GM19463 (cell line): ENCODE measurements at regions not wholly inside any gene's neighbourhood (a gene's known extent, or its start where the extent isn't known, plus 50 kb on each side); places are given as distances from the start of the nearest gene placed in this dataset.
"Not testable (repeated sequence)": the region's sequence is repeated elsewhere in the genome, so short reads cannot be mapped to it uniquely, and the experiment has no call there.

Source experiments
- ATAC-seq: cut with Tn5 transposase; IDR thresholded peaks from one replicate; pipeline ENCODE4 v1.9.1; 2021; ENCODE audit warnings: mild to moderate bottlenecking, moderate library complexity; ENCODE audit not compliant: unreplicated experiment

- no peak for ATAC-seq
These were observed 262.5 kb upstream of the CHD1 start for GRCh38 chr5:99191206-99191745.

- ATAC-seq, result no peak
These were observed 258.8 kb upstream of the CHD1 start for GRCh38 chr5:99187611-99188010.

GRCh38 chr5:99179206-99179605 is 250.4 kb upstream of the CHD1 start:
- ATAC-seq, result no peak

GRCh38 chr5:99177796-99178195 is 249.0 kb upstream of the CHD1 start:
- ATAC-seq, result no peak

- no peak for ATAC-seq
These were observed 247.4 kb upstream of the CHD1 start for GRCh38 chr5:99176186-99176585.

GRCh38 chr5:99169309-99169708 is 240.5 kb upstream of the CHD1 start:
- no peak for ATAC-seq

GRCh38 chr5:99161538-99161937 is 232.7 kb upstream of the CHD1 start:
- ATAC-seq, result not testable (repeated sequence)

GRCh38 chr5:99156688-99157087 is 227.9 kb upstream of the CHD1 start:
- no peak for ATAC-seq

- ATAC-seq, result not testable (repeated sequence)
These were observed 214.5 kb upstream of the CHD1 start for GRCh38 chr5:99143283-99143795.

GRCh38 chr5:99141534-99142128 is 212.8 kb upstream of the CHD1 start:
- no peak for ATAC-seq

- ATAC-seq, result no peak
These were observed 210.1 kb upstream of the CHD1 start for GRCh38 chr5:99138911-99139310.

GRCh38 chr5:99133921-99134320 is 205.1 kb upstream of the CHD1 start:
- no peak for ATAC-seq

GRCh38 chr5:99129768-99130501 is 201.1 kb upstream of the CHD1 start:
- no peak for ATAC-seq

- ATAC-seq, result no peak
These were observed 194.2 kb upstream of the CHD1 start for GRCh38 chr5:99122976-99123375.

- ATAC-seq, result no peak
These were observed 190.5 kb upstream of the CHD1 start for GRCh38 chr5:99119326-99119725.

- no peak for ATAC-seq
These were observed 187.7 kb upstream of the CHD1 start for GRCh38 chr5:99116526-99116925.

- ATAC-seq, result no peak
These were observed 181.1 kb upstream of the CHD1 start for GRCh38 chr5:99109894-99110293.

- ATAC-seq, result no peak
These were observed 176.4 kb upstream of the CHD1 start for GRCh38 chr5:99105216-99105615.

GRCh38 chr5:99104538-99105132 is 175.8 kb upstream of the CHD1 start:
- no peak for ATAC-seq

GRCh38 chr5:99102073-99102697 is 173.4 kb upstream of the CHD1 start:
- ATAC-seq, result no peak

- no peak for ATAC-seq
These were observed 170.9 kb upstream of the CHD1 start for GRCh38 chr5:99099691-99100090.
